ENCODE measurements at regions not wholly inside any gene's neighbourhood (a gene's known extent, or its start where the extent isn't known, plus 50 kb on each side); places are given as distances from the start of the nearest gene placed in this dataset.

DNA sequence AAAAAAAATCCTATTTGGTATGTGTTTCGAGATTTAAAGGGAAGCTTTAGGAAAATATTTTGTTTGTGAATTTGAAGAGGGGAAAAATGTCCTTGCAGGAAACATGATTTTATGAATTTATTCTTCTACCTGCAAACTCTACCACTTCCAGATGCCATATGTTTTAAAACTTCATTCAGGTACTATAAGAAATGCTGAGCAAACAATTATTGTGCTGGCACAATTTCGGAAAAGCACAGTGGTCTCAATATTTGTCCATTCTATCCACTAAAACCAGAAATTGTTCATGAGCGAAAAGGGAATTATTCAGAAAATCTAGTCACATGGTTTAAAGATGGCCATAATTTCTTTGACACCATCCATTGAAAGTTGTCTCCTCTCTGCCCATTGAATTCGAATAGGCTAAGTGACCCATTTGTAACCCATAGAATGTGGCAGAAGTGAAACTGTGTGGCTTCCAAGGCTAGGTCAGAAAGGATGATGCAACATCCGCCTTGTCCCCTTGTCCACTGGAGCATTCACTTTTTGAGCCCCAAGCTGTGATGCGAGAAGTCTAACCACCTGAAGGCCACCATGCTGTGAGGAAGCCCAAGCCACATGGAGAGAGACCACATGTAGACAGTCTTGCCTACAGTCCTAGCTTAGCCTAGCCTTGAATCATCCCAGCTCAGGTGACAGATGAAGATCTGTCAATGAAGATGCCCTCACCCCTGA is 189.8 kb upstream of the PRKCQ start:
- no peak for DNase-seq (ENCODE audit: low spot score)

DNA sequence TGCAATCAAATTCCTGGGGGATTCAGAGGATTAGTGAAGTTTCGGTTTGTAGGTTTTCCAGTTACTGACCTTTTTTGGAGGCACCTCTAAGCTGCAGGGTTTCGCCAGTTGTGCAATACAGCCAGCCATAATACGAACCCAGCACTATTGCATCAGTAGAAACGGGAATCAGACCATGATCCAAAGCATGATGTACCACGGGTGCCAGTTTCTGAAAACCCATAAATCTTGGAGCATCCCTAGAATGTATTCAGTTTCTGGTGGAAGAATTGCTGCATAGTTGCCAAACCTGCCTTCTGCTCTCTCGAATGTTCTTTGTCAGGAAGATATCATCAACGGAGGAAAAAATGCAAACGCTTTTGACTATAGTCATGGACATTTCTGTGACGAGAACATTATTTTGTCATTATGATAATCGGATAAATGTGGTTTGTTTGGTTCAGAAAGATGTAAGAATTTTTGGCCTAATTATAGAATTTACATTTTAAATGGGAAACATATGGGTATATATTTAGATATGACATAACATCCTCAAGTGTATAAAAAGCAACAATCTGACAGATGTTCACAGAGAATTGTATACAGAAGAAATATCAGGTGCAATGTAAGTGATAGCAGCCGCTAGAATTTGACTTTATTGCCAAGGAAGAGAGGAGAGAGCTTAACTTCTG is 186.2 kb upstream of the PRKCQ start:
- DNase-seq (ENCODE audit: low spot score): no peak

DNA sequence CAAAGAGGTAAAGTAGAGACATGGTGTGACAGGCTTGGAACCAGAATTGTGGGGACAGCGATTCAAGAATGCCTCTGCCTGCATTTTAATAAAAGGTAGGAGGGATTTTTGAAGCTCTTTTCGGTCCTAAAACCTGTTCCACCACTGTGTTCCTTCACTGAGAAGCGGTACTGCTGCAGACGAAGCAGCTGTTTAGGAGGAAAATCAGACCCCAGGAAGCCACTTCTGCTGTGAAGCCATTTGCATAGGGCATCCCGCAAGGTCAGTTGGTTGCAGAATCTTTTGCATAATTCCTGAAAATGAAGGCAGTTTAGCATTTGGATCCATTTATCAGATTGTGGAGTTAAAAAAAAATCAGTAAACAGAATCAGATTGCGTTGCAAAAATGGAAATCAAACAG is 183.3 kb upstream of the PRKCQ start:
- DNase-seq (ENCODE audit: low spot score): no peak

DNA sequence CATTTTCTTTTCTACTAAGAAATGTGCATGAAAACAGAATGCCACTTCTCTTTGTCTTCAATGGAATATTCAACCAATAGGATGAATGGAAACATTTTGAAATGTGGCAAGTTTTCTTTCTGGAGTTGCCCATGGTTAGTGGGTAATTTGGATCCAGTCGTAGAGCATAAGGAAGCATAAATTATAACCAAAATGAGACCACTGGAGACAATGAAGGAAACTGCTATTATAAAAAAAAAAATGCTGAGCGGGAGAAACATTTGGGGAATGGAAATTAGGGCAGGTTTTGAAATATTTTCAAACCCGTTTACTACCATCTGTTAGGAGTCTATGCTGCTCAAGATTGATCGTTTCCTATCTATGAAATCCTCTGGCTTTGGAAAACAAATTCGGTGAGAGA is 182.9 kb upstream of the PRKCQ start:
- no peak for DNase-seq (ENCODE audit: low spot score)

DNA sequence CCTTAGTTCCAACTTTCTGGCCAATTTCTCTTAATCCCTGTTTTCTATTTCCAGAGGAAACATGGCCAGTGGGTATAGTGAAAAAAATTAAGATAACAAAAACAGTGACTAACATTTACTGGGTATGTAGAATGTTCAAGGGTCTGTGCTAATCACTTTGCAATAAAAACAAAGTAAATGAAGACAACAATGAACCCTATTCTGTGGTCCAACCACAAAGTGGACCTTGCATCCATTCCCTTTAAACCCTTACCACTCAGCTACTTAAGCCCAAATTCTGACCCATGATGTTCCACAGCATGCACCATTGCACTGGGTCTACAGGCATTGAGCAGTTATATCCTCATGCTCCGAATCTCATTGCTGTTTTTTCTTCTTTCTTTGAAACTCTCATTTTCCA is 179.9 kb upstream of the PRKCQ start:
- no peak for DNase-seq (ENCODE audit: low spot score)

DNA sequence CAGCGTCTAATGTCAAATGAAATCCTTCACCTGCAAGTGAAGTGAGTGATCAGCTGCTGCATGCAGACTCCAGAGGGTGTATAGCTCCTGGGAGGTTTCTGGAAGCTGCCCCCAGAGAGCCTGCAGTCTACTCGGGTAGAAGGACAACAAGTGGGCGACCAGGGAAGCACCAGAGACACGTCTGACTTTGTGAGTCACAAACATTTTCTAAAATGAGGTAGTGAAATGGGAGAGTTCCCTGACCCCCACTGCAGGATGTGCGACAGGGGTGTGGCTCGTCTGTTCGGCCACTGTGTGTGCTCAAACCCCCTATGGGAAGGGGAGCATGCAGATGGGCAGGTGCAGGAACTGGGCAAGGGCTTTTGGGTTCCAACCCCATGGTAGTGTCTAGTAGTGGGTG is 177.1 kb upstream of the PRKCQ start:
- no peak for DNase-seq (ENCODE audit: low spot score)

DNA sequence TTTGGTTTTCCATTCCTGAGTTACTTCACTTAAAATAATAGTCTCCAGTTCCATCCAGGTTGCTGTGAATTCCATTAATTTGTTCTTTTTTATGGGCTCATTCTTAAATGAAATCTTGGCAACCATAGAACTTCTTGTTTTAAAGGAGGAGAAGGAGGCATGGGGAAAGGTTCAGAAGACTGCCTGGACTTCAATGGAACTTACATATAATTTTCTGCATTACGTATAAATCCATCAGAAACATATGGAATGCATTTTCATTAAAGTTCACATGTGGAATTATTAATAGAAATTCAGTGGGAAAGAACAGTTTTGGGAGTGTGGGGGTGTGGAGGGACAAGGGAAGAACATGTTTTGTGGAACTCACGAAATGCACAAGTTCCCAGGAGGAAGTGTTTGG is 176.6 kb upstream of the PRKCQ start:
- DNase-seq (ENCODE audit: low spot score): no peak

DNA sequence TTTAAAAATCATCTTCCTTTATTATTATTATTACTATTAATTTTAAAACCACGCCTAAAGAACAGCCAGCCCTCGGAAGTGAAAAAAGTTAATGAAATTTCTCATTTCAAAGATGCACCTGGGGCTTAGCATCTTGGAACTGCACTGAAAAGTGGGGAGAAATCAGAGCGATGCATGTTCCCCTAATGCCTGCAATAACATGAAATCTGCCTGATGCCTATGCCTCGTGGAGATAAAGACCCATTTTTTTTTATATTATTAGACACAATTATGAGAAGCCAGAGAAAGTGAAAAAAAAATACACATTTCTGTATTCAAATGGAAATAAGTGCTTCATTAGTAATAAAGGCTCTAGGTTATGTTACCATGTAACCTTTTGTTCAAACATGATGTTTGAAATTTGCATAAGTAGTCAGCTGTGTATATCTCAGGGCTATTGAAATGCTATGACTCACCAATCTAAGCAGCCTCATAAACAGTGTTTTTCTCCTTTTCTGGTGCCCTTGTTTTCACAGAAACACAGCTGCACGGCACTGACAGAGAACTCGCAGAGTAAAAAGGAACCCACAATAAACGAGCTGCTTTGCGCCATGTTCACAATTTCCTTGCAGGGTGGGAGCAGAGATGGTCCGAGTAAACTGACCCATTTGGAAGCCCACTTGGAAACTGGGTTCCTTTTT is 175.8 kb upstream of the PRKCQ start:
- no peak for DNase-seq (ENCODE audit: low spot score)

DNA sequence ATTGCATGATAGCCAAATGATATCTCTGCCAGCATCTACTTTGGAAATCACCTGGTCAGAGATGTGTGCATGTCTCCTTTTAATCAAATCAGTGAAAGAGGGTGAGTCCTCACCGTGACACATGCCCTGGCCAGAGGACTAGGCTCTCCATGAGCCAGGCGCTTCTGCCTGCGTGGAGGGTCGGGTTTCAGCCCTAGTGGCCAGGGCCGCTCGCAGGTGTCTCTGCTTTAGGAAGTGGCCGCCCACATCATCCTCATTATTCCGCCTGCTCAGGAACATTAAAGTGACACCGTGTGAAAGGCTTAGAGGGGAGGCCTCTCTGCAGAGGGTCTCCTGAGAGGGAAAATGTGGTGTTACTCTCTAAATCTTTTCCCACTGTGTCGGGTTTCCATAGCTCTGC is 173.6 kb upstream of the PRKCQ start:
- DNase-seq (ENCODE audit: low spot score): no peak

DNA sequence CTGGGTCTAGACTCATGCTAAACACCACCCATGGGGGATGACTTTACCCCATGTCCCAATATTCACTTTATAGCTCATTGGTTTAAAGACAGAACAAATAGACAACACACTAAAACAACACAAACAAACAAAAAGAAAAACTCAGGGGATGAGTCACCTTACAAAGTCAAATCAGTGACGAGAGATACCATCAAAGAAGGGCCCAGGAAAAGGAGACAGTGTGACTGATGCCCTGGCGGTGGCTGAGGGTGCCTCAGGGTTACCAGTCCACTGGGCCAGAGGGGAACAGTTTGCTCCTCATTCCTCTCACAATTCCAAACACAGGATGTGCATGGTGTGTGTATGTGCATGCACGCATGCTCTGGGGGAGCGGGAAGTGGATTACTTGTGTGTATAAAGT is 171.3 kb upstream of the PRKCQ start:
- no peak for DNase-seq (ENCODE audit: low spot score)

DNA sequence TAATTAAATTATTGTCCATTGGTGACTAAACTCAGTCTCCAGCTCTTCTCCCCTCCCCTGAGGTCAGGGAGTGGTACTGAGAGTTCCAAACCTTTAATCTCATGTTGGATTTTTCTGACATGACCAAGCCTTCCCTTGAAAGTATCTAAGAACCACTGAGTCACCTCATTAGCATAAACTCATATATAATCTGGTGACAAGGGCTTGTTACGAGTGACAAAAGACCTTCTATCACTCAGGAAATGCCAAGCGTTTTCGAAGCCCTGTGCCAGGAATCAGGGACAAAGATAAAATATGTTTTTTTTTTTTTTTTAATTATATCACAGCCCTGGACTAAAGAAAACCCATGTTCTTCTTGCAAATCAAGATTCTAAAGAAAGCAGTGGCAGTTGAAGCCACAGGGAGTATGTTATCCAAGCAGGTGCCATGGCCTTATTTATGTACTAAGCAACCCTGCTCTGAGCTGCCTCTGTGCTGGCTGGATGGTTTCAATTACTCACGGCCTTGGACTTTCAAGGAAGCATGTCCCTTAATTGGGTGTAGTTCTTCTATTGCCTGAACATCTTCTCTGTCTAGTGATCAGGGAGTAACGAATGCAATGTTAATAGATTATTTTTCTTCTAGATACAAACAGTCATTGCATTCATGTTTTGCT is 169.0 kb upstream of the PRKCQ start:
- DNase-seq (ENCODE audit: low spot score): peak; percentile 58

DNA sequence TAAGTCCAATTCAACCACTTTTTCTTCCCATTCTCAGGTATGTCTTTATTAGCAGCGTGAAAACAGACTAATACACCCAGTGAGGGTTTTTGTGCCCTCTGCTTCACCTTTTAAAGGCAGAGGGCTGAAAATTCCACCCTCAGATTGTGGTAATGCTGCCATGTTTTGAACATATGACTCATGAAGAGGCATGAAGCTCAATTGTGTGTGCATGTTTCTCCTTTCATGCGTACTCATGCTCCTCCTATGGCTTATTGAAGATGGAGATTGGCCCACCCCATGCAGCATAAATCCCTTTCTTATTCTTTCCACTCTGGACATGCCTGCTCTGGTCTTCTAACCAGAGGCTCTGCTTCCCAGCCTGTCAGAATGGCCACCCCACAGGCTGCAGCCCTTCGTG is 168.0 kb upstream of the PRKCQ start:
- DNase-seq (ENCODE audit: low spot score): no peak

DNA sequence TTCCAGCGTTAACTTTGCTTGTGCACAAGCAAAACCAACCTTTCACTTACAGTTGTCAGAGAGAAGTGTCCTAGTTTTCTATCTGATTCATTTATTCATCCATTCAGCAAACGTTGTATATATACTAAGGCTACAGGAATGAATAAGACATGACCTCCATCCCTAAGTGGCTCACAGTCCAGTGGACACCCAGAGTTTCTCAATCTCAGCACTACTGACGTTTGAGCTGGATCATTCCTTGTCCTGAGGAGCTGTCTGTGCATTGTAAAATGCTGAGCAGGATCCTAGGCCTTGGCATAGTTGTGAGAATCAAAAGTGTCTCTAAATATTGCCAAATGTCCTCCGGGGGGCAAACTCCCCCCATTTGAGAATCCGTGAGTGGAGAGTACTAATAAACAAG is 166.7 kb upstream of the PRKCQ start:
- no peak for DNase-seq (ENCODE audit: low spot score)

DNA sequence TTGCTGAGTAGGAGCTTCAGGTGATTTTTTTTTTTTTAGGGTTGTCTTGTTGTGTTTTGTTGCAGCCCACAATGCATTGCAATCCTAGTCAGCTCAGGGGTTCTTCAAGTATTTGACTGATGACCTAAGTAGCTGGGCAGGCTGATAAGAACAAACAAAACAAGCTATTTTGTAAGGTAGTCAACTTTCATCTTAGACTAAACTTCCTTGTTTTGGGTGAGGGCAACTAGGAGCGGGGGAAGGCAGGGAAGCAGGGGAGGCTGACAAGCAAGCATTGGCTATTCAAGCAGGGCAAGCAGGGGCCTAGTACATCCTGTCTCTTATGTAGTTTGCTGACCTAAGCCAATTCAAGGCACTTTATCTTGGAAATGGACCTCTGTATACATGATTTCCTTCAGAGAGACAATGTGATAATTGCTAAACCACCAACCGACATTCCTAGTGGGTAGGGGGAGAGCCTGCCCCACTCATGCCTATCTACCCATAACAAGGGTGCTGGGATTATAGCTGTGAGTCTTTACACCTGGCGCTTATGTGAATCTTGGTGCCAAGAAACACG is 163.3 kb upstream of the PRKCQ start:
- DNase-seq (ENCODE audit: low spot score): no peak

DNA sequence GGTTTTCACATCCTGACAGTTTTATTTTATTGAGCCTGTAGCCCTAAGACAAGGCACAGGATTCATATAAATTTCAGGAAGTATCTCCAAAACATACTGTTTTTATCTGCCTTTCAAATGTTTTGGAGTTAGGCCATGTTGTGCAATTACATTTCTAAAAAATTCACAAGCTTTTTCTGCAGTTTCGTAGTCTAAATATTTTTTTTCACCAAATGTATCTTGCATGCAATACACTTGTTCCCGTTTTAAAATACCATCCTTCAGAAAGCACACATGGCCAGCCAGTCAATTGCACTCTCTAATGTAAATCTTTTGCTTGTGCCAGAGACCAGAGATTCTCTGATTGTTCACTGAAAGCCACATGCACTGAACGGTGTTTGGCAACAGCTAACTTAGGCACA is 161.5 kb upstream of the PRKCQ start:
- no peak for DNase-seq (ENCODE audit: low spot score)

DNA sequence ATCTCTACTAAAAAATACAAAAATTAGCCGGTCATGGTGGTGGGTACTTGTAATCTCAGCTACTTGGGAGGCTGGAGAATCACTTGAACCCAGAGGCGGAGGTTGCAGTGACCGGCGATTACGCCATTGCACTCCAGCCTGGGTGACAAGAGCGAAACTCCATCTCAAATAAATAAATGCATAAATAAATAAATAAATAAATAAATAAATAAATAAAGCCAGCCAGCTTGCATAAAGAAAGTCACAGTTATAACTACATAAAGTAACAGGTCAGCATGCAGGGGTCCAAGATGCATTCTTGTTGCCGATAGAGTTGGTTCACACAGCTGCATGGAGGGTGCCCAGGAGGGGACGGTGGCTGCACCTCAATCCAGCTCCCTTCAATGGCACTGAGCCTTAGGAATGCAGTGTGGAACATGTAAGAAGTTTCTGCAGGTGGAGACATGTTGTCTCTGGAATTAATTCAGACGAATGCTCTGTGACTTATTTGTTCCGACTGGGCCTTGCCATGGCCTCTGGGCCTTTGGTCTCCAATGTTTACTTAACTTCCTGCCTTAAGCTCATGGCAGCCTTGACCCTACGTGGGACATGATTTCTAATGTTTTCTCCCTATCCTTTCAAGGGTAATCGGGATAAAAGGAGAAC is 159.6 kb upstream of the PRKCQ start:
- DNase-seq (ENCODE audit: low spot score): no peak

DNA sequence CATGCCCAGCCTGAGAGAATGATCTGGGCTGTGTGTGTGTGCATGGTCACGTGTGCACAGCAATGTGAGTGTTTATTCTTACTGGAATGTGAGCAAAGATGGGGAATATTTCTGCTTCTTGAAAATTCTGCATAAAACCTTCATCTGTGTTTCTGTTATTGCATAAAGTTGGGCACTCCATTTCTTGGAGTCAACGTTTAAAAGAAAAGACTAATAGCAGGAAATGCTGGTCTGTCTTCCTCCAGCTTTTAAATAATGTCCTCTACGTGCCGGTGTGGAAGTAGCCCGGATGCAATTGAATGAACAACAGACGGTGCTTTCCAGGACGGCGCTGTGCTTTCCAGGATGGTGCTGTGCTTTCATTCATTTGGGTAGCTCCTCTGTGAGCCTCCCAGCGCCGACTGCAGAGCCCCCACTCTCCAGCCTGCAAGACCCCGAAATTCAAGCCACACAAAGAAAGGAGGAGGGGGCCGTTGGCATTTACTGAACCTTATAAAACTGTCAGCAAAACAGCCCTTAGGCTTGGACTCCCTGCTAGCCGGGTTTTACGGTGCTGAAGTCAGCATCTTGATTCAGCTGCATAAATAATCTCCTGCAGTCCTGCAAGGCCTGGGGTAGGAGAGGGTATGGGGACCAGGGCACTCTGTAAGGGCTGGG is 158.2 kb upstream of the PRKCQ start:
- no peak for DNase-seq (ENCODE audit: low spot score)

DNA sequence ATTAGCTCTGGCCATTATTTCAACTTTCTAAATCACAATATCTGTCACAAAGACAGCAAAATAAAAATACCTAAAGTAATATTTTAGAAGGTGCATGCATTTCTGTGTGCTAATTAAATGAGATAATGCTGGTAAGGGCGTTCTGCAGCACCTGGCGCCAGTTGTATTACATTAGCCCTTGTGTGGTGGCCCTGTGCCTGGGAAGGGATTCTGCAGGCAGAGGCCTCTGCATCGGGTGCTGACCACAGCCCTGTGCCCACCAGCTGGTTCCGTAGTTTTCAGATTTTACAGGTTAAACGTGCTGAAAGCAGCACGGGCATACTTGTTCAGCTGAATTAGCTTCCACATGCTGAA is 157.7 kb upstream of the PRKCQ start:
- DNase-seq (ENCODE audit: low spot score): no peak

DNA sequence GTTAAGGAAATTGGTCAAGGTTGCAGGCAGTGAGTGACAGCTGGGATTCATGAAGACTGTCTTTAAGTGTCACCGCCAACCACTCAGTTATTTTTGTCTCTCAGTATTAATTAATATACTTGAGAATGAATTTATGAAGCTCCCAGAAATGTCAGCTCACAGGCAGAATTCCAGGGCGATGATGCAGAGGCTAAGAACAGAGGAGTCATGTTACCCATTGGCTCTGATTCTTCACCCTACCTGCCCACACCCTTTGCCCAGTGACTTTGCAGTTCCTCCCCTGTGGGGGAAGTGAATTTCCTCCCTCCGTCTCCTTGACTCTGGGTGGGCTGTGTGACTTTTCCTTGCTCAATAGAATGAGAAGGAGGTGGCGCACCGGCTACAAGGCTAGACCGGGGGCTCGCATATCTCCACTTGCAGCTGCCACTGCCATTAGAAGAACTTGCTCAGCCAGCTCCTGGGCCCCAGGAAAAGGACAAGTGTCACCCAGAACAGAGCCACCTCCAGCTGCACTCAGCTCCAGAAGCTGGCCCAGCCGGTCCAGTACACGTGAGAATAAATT is 157.1 kb upstream of the PRKCQ start:
- DNase-seq (ENCODE audit: low spot score): peak; percentile 60

DNA sequence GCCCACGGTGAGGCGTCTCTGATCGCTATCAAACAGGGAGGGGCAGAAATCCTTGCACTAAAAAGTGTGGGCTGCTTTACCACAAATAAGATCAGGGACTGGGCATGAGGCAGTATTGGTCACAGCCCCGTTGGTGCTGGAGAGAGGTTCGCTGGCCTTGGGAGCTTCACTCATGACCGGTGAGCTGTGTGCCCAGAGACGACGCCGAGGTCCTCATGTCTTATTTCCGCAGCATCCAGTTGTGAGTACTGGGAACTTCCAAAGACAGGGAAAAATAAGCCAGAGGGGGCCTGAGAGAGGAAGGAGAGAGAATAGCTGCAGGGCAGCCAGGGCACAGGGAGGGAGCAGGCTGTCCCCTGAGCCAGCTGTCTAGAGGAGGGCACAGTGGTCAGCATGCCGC is 154.2 kb upstream of the PRKCQ start:
- DNase-seq (ENCODE audit: low spot score): no peak

DNA sequence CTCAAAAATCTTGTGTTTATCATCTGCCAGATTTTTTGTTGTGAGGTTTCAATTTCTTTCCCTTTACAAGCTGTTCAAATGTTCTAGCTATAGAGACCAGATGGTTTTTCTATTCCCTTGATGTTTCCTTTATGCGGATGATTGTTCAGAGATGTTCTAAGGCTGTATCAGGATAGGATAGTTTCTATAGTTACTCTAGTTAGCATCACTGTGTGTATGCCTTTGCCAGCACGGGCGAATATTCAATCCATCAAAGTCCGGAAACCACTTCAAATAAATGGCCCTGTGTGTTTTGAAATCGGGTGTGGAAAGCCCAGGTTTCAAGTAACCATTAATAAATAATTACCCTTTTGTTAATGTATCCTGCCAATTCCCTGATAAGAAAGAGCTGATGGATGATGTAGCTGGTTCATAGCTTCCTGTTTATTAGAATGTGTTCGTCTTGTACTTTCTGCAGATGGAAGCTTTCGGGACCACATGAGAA is 149.8 kb upstream of the PRKCQ start:
- DNase-seq (ENCODE audit: low spot score): no peak
